ENCODE measurements at regions not wholly inside any gene's neighbourhood (a gene's known extent, or its start where the extent isn't known, plus 50 kb on each side); places are given as distances from the start of the nearest gene placed in this dataset.

GRCh38 chr12:94033784-94034183, 114.6 kb upstream of the PLXNC1 start:
- POLR2A ChIA-PET = interaction anchor here (0.8 kb wide), 1 partner anchor 442 kb away, joined by 3 read pairs; no protein-coding TSS in a partner anchor
- Histone ChIP-seq H3K27ac (ENCODE audit: insufficient read depth in 1 of 2, low read depth in 1 of 2, low read length in 2 of 2, poor library complexity in 1 of 2, severe bottlenecking in 2 of 2) (no peak overlapping the region), H3K36me3 (ENCODE audit: control insufficient read depth in 4 of 4, insufficient read depth in 4 of 4, low read length in 3 of 4) (no peaks in the 10 kb centered on the region), H3K9me3 (ENCODE audit: control extremely low read depth in 1 of 5, control insufficient read depth in 4 of 5, insufficient read depth in 2 of 5, low read depth in 1 of 5, low read length in 4 of 5) (peaks cover 0 to 7% (median 0%) of the 10 kb centered on the region in 5 experiments), H3K4me3 (ENCODE audit: control insufficient read depth in 1 of 7, extremely low read depth in 1 of 7, insufficient read depth in 4 of 7, low read depth in 2 of 7, low read length in 6 of 7) (no peak overlapping the region), H3K27me3 (replicated peaks in 2 of 5; ENCODE audit: control insufficient read depth in 4 of 5, insufficient read depth in 5 of 5, low read length in 4 of 5) (no peaks in the 10 kb centered on the region), H3K4me1 (ENCODE audit: control extremely low read depth in 1 of 4, control insufficient read depth in 4 of 4, insufficient read depth in 4 of 4, low read length in 3 of 4) (peaks cover 0 to 6% (median 0%) of the 10 kb centered on the region in 4 experiments)
- CTCF ChIA-PET = interaction anchor here (1.0 to 1.5 kb wide), 3 partner anchors 11 to 67 kb away, joined by 3 to 5 read pairs (median 3); no protein-coding TSS in a partner anchor
- DNase-seq = no peak

- no peaks in the 10 kb centered on the region for H3K27me3 ChIP-seq (replicated peaks in 2 of 5; ENCODE audit: control insufficient read depth in 4 of 5, insufficient read depth in 5 of 5, low read length in 4 of 5)
- no CpG with 5 or more reads among the region's 4 CpGs for WGBS (ENCODE audit: insufficient coverage)
- no peak overlapping the region for H3K4me3 ChIP-seq (ENCODE audit: control insufficient read depth in 1 of 7, extremely low read depth in 1 of 7, insufficient read depth in 4 of 7, low read depth in 2 of 7, low read length in 6 of 7)
- no peak overlapping the region for H3K27ac ChIP-seq (ENCODE audit: insufficient read depth in 1 of 2, low read depth in 1 of 2, low read length in 2 of 2, poor library complexity in 1 of 2, severe bottlenecking in 2 of 2)
- peaks cover 4 to 14% (median 10%) of the 10 kb centered on the region in 4 experiments for H3K4me1 ChIP-seq (ENCODE audit: control extremely low read depth in 1 of 4, control insufficient read depth in 4 of 4, insufficient read depth in 4 of 4, low read length in 3 of 4)
- H3K36me3 ChIP-seq (ENCODE audit: control insufficient read depth in 4 of 4, insufficient read depth in 4 of 4, low read length in 3 of 4) = no peaks in the 10 kb centered on the region
- CTCF ChIA-PET = interaction anchor here (0.8 to 1.8 kb wide), 2 partner anchors 38 to 64 kb away, joined by 5 read pairs; no protein-coding TSS in a partner anchor
- DNase-seq = peak in 2 of 3 donors; percentile 27 to 56
- H3K9me3 ChIP-seq (ENCODE audit: control extremely low read depth in 1 of 5, control insufficient read depth in 4 of 5, insufficient read depth in 2 of 5, low read depth in 1 of 5, low read length in 4 of 5) = peaks cover 0 to 12% (median 0%) of the 10 kb centered on the region in 5 experiments
- POLR2A ChIA-PET = no interaction called here
Observed at GRCh38 chr12:94037444-94037843, 110.9 kb upstream of the PLXNC1 start.

GRCh38 chr12:94038605-94039004, 109.8 kb upstream of the PLXNC1 start:
- Histone ChIP-seq H3K27me3 (replicated peaks in 2 of 5; ENCODE audit: control insufficient read depth in 4 of 5, insufficient read depth in 5 of 5, low read length in 4 of 5) (no peaks in the 10 kb centered on the region), H3K36me3 (ENCODE audit: control insufficient read depth in 4 of 4, insufficient read depth in 4 of 4, low read length in 3 of 4) (no peaks in the 10 kb centered on the region), H3K4me3 (ENCODE audit: control insufficient read depth in 1 of 7, extremely low read depth in 1 of 7, insufficient read depth in 4 of 7, low read depth in 2 of 7, low read length in 6 of 7) (no peak overlapping the region), H3K27ac (ENCODE audit: insufficient read depth in 1 of 2, low read depth in 1 of 2, low read length in 2 of 2, poor library complexity in 1 of 2, severe bottlenecking in 2 of 2) (no peak overlapping the region), H3K4me1 (ENCODE audit: control extremely low read depth in 1 of 4, control insufficient read depth in 4 of 4, insufficient read depth in 4 of 4, low read length in 3 of 4) (peaks cover 4 to 11% (median 10%) of the 10 kb centered on the region in 4 experiments), H3K9me3 (ENCODE audit: control extremely low read depth in 1 of 5, control insufficient read depth in 4 of 5, insufficient read depth in 2 of 5, low read depth in 1 of 5, low read length in 4 of 5) (peaks cover 0 to 12% (median 0%) of the 10 kb centered on the region in 5 experiments)
- ChIA-PET POLR2A (no interaction called here), CTCF (interaction anchor here (0.6 to 1.8 kb wide), 3 partner anchors 16 to 62 kb away, joined by 3 to 5 read pairs (median 4); no protein-coding TSS in a partner anchor)
- no CpG with 5 or more reads among the region's 2 CpGs for WGBS (ENCODE audit: insufficient coverage)
- no peak for DNase-seq

- POLR2A ChIA-PET = no interaction called here
- no peak for DNase-seq
- Histone ChIP-seq H3K36me3 (ENCODE audit: control insufficient read depth in 4 of 4, insufficient read depth in 4 of 4, low read length in 3 of 4) (no peaks in the 10 kb centered on the region), H3K4me1 (ENCODE audit: control extremely low read depth in 1 of 4, control insufficient read depth in 4 of 4, insufficient read depth in 4 of 4, low read length in 3 of 4) (peaks cover 4 to 11% (median 10%) of the 10 kb centered on the region in 4 experiments), H3K9me3 (ENCODE audit: control extremely low read depth in 1 of 5, control insufficient read depth in 4 of 5, insufficient read depth in 2 of 5, low read depth in 1 of 5, low read length in 4 of 5) (peaks cover 0 to 11% (median 0%) of the 10 kb centered on the region in 5 experiments), H3K27me3 (replicated peaks in 2 of 5; ENCODE audit: control insufficient read depth in 4 of 5, insufficient read depth in 5 of 5, low read length in 4 of 5) (no peaks in the 10 kb centered on the region), H3K27ac (ENCODE audit: insufficient read depth in 1 of 2, low read depth in 1 of 2, low read length in 2 of 2, poor library complexity in 1 of 2, severe bottlenecking in 2 of 2) (no peak overlapping the region), H3K4me3 (ENCODE audit: control insufficient read depth in 1 of 7, extremely low read depth in 1 of 7, insufficient read depth in 4 of 7, low read depth in 2 of 7, low read length in 6 of 7) (no peak overlapping the region)
- CTCF ChIA-PET = interaction anchor here (0.6 to 1.5 kb wide), 3 partner anchors 27 to 470 kb away, joined by 3 to 5 read pairs (median 4); no protein-coding TSS in a partner anchor
Observed at GRCh38 chr12:94039199-94039840, 109.1 kb upstream of the PLXNC1 start.

GRCh38 chr12:94039914-94040313, 108.5 kb upstream of the PLXNC1 start:
- CTCF ChIA-PET = interaction anchor here (0.6 to 1.5 kb wide), 3 partner anchors 28 to 470 kb away, joined by 3 to 5 read pairs (median 4); no protein-coding TSS in a partner anchor
- H3K9me3 ChIP-seq (ENCODE audit: control extremely low read depth in 1 of 5, control insufficient read depth in 4 of 5, insufficient read depth in 2 of 5, low read depth in 1 of 5, low read length in 4 of 5) = peaks cover 0 to 8% (median 0%) of the 10 kb centered on the region in 5 experiments
- peaks cover 4 to 11% (median 10%) of the 10 kb centered on the region in 4 experiments for H3K4me1 ChIP-seq (ENCODE audit: control extremely low read depth in 1 of 4, control insufficient read depth in 4 of 4, insufficient read depth in 4 of 4, low read length in 3 of 4)
- DNase-seq = peak; percentile 84 to 96 (median 92)
- H3K27me3 ChIP-seq (replicated peaks in 2 of 5; ENCODE audit: control insufficient read depth in 4 of 5, insufficient read depth in 5 of 5, low read length in 4 of 5) = no peaks in the 10 kb centered on the region
- H3K27ac ChIP-seq (ENCODE audit: insufficient read depth in 1 of 2, low read depth in 1 of 2, low read length in 2 of 2, poor library complexity in 1 of 2, severe bottlenecking in 2 of 2) = no peak overlapping the region
- no peaks in the 10 kb centered on the region for H3K36me3 ChIP-seq (ENCODE audit: control insufficient read depth in 4 of 4, insufficient read depth in 4 of 4, low read length in 3 of 4)
- 43% methylated on average over 4 of the region's 5 CpGs for WGBS (ENCODE audit: insufficient coverage)
- POLR2A ChIA-PET = no interaction called here
- H3K4me3 ChIP-seq (ENCODE audit: control insufficient read depth in 1 of 7, extremely low read depth in 1 of 7, insufficient read depth in 4 of 7, low read depth in 2 of 7, low read length in 6 of 7) = no peak overlapping the region

- WGBS (ENCODE audit: insufficient coverage) = 100% methylated on average over 1 of the region's 3 CpGs
- Histone ChIP-seq H3K36me3 (ENCODE audit: control insufficient read depth in 4 of 4, insufficient read depth in 4 of 4, low read length in 3 of 4) (no peaks in the 10 kb centered on the region), H3K9me3 (ENCODE audit: control extremely low read depth in 1 of 5, control insufficient read depth in 4 of 5, insufficient read depth in 2 of 5, low read depth in 1 of 5, low read length in 4 of 5) (peaks cover 0 to 5% (median 0%) of the 10 kb centered on the region in 5 experiments), H3K4me3 (ENCODE audit: control insufficient read depth in 1 of 7, extremely low read depth in 1 of 7, insufficient read depth in 4 of 7, low read depth in 2 of 7, low read length in 6 of 7) (no peak overlapping the region), H3K4me1 (ENCODE audit: control extremely low read depth in 1 of 4, control insufficient read depth in 4 of 4, insufficient read depth in 4 of 4, low read length in 3 of 4) (peaks cover 4 to 11% (median 10%) of the 10 kb centered on the region in 4 experiments), H3K27ac (ENCODE audit: insufficient read depth in 1 of 2, low read depth in 1 of 2, low read length in 2 of 2, poor library complexity in 1 of 2, severe bottlenecking in 2 of 2) (no peak overlapping the region), H3K27me3 (replicated peaks in 2 of 5; ENCODE audit: control insufficient read depth in 4 of 5, insufficient read depth in 5 of 5, low read length in 4 of 5) (no peaks in the 10 kb centered on the region)
- CTCF ChIA-PET = no interaction called here
- POLR2A ChIA-PET = no interaction called here
- DNase-seq = no peak
Observed at GRCh38 chr12:94041850-94042249, 106.5 kb upstream of the PLXNC1 start.

GRCh38 chr12:94042321-94042720, 106.1 kb upstream of the PLXNC1 start:
- 98% methylated on average over 4 of the region's 4 CpGs for WGBS (ENCODE audit: insufficient coverage)
- Histone ChIP-seq H3K4me3 (ENCODE audit: control insufficient read depth in 1 of 7, extremely low read depth in 1 of 7, insufficient read depth in 4 of 7, low read depth in 2 of 7, low read length in 6 of 7) (no peak overlapping the region), H3K27me3 (replicated peaks in 2 of 5; ENCODE audit: control insufficient read depth in 4 of 5, insufficient read depth in 5 of 5, low read length in 4 of 5) (no peaks in the 10 kb centered on the region), H3K36me3 (ENCODE audit: control insufficient read depth in 4 of 4, insufficient read depth in 4 of 4, low read length in 3 of 4) (no peaks in the 10 kb centered on the region), H3K9me3 (ENCODE audit: control extremely low read depth in 1 of 5, control insufficient read depth in 4 of 5, insufficient read depth in 2 of 5, low read depth in 1 of 5, low read length in 4 of 5) (peaks cover 0 to 5% (median 0%) of the 10 kb centered on the region in 5 experiments), H3K27ac (ENCODE audit: insufficient read depth in 1 of 2, low read depth in 1 of 2, low read length in 2 of 2, poor library complexity in 1 of 2, severe bottlenecking in 2 of 2) (no peak overlapping the region), H3K4me1 (ENCODE audit: control extremely low read depth in 1 of 4, control insufficient read depth in 4 of 4, insufficient read depth in 4 of 4, low read length in 3 of 4) (peaks cover 4 to 11% (median 10%) of the 10 kb centered on the region in 4 experiments)
- POLR2A ChIA-PET = no interaction called here
- no peak for DNase-seq
- CTCF ChIA-PET = no interaction called here
